Uterus (tissue), 3 donors: ENCODE measurements at regions not wholly inside any gene's neighbourhood (a gene's known extent, or its start where the extent isn't known, plus 50 kb on each side); places are given as distances from the start of the nearest gene placed in this dataset.

ENCODE experiments used
- DNase-seq, 2 donors: peaks; one replicate each; pipeline ENCODE4 v3.0.0-alpha.2; 2019 to 2020
- H3K27ac ChIP-seq, 2 donors: fragments of 200-600 bp; sonication (generic); 1 replicate in 1 of 2; 2 replicates in 1 of 2; pipeline ENCODE4 v1.5.1; 2016 to 2018
- H3K27me3 ChIP-seq, 2 donors: fragments of 200-600 bp; sonication (generic); one replicate each; pipeline ENCODE4 v1.5.1; 2018 to 2019; ENCODE audit warnings: control low read depth in 1 of 2
- H3K36me3 ChIP-seq, 2 donors: fragments of 200-600 bp; sonication (generic); one replicate each; pipeline ENCODE4 v1.5.1; 2019; ENCODE audit warnings: control low read depth in 1 of 2
- H3K4me1 ChIP-seq, 2 donors: fragments of 200-600 bp; sonication (generic); one replicate each; pipeline ENCODE4 v1.5.1; 2018 to 2019; ENCODE audit warnings: control low read depth in 1 of 2
- H3K4me3 ChIP-seq, 2 donors: fragments of 200-600 bp; sonication (generic); 1 replicate in 1 of 2; 2 replicates in 1 of 2; pipeline ENCODE4 v1.5.1; 2018 to 2019; ENCODE audit warnings: mild to moderate bottlenecking in 1 of 2
- H3K9me3 ChIP-seq, 2 donors: fragments of 200-600 bp; sonication (generic); one replicate each; pipeline ENCODE4 v1.5.1; 2019; ENCODE audit warnings: control low read depth in 1 of 2
- CTCF ChIP-seq, 4 experiments: fragments of 200-600 bp in 2 of 4; fragments of 450-650 bp in 2 of 4; sonication (generic) in 2 of 4; IDR thresholded peaks; one replicate each; pipeline ENCODE4 v1.5.1; 2016 to 2019; ENCODE audit warnings: antibody characterized with exemption in 4 of 4, mild to moderate bottlenecking in 2 of 4, moderate library complexity in 1 of 4
- POLR2A ChIP-seq, 2 donors: fragments of 450-650 bp; IDR thresholded peaks; one replicate each; pipeline ENCODE4 v1.6.1; 2016; ENCODE audit warnings: antibody characterized with exemption in 2 of 2, mild to moderate bottlenecking in 1 of 2, moderate library complexity in 1 of 2
- intact Hi-C: fragments of 100-400 bp; cut with DNase I; formaldehyde crosslinking; loops from one replicate; pipeline ENCODE4 v1.15.1; 2023; ENCODE audit warnings: low total_unique reads
- donor health status: DM: yes; HTN: yes; CAD: no.

- Histone ChIP-seq H3K9me3 (no peaks in the 10 kb centered on the region), H3K4me1 (peaks cover 0 to 4% of the 10 kb centered on the region in 2 donors), H3K27me3 (no peaks in the 10 kb centered on the region), H3K4me3 (no peak overlapping the region), H3K36me3 (no peaks in the 10 kb centered on the region), H3K27ac (no peak overlapping the region)
- no peak for TF ChIP-seq CTCF (IDR thresholded peaks at IDR 0.05)
- no peak for TF ChIP-seq POLR2A (IDR thresholded peaks at IDR 0.05)
- no peak for DNase-seq
- intact Hi-C loops, result no loop called here
These were observed 327.3 kb downstream of the PTEN start for GRCh38 chr10:88190540-88191235.

- DNase-seq, result no peak
- Histone ChIP-seq H3K4me1 (peaks cover 0 to 10% of the 10 kb centered on the region in 2 donors), H3K27me3 (no peaks in the 10 kb centered on the region), H3K36me3 (no peaks in the 10 kb centered on the region), H3K4me3 (no peak overlapping the region), H3K27ac (no peak overlapping the region), H3K9me3 (no peaks in the 10 kb centered on the region)
- TF ChIP-seq CTCF (IDR thresholded peaks at IDR 0.05) (no peak), POLR2A (IDR thresholded peaks at IDR 0.05) (no peak)
- intact Hi-C loops, result no loop called here
These were observed 329.6 kb downstream of the PTEN start for GRCh38 chr10:88193018-88193417.

- no peak overlapping the region for H3K4me3 ChIP-seq
- H3K36me3 ChIP-seq, result no peaks in the 10 kb centered on the region
- H3K4me1 ChIP-seq, result peaks cover 0 to 10% of the 10 kb centered on the region in 2 donors
- no peaks in the 10 kb centered on the region for H3K9me3 ChIP-seq
- intact Hi-C loops, result no loop called here
- DNase-seq, result peak; percentile 24 to 34
- TF ChIP-seq CTCF (IDR thresholded peaks at IDR 0.05), result no peak
- no peak for TF ChIP-seq POLR2A (IDR thresholded peaks at IDR 0.05)
- no peaks in the 10 kb centered on the region for H3K27me3 ChIP-seq
- H3K27ac ChIP-seq, result no peak overlapping the region
These were observed 330.8 kb downstream of the PTEN start for GRCh38 chr10:88194041-88194887.

- no peak overlapping the region for H3K27ac ChIP-seq
These were observed 331.5 kb downstream of the PTEN start for GRCh38 chr10:88194961-88195367.

More at GRCh38 chr10:88194961-88195367, 331.5 kb downstream of the PTEN start:
- intact Hi-C loops, result no loop called here
- Histone ChIP-seq H3K27me3 (no peaks in the 10 kb centered on the region), H3K4me3 (no peak overlapping the region), H3K9me3 (no peaks in the 10 kb centered on the region), H3K4me1 (peaks cover 0 to 10% of the 10 kb centered on the region in 2 donors), H3K36me3 (no peaks in the 10 kb centered on the region)
- DNase-seq, result no peak
- TF ChIP-seq CTCF (IDR thresholded peaks at IDR 0.05) (no peak), POLR2A (IDR thresholded peaks at IDR 0.05) (no peak)
